SK-N-SH (cell line): ENCODE measurements at regions not wholly inside any gene's neighbourhood (a gene's known extent, or its start where the extent isn't known, plus 50 kb on each side); places are given as distances from the start of the nearest gene placed in this dataset.
A peak's percentile ranks its signal among the peaks of the same experiment; 100 is the strongest.

Experiments
- CTCF ChIA-PET: fragments of 300-600, 350-600 bp; formaldehyde crosslinking; extraction: SDS; loops from one replicate; lab custom pipeline; 2021; lab: Yijun Ruan, JAX
- POLR2A ChIA-PET: fragments of 350-600 bp; sonication (Branson Sonifier 250); formaldehyde crosslinking; extraction: SDS; loops from one replicate; lab custom pipeline; 2020; ENCODE audit warnings: antibody characterized with exemption, inconsistent platforms; lab: Yijun Ruan, JAX
- DNase-seq: peaks from one replicate; pipeline ENCODE4 v3.0.0; 2012
- H2AFZ ChIP-seq: fragments of 200-600 bp; sonication (generic); 2 replicates; pipeline ENCODE4 v1.8.1; 2016; ENCODE audit warnings: antibody characterized with exemption, mild to moderate bottlenecking, low read depth
- H3F3A ChIP-seq: fragments of 200-600 bp; sonication (generic); replicated peaks from 2 replicates; pipeline ENCODE3; 2016; ENCODE audit warnings: antibody characterized with exemption, mild to moderate bottlenecking; ENCODE audit not compliant: insufficient read depth
- H3K27ac ChIP-seq, 2 experiments: fragments of 200-500 bp in 1 of 2; fragments of 200-600 bp in 1 of 2; sonication (Bioruptor generic) in 1 of 2; sonication (generic), shearing (Covaris generic) in 1 of 2; 2 replicates each; pipeline versions ENCODE4 v1.5.1 to v1.6.1; 2014 to 2016; ENCODE audit warnings: low read depth in 2 of 2, inconsistent platforms in 1 of 2, low read length in 1 of 2, mild to moderate bottlenecking in 1 of 2, mixed read lengths in 1 of 2
- H3K27me3 ChIP-seq: fragments of 200-600 bp; sonication (generic), shearing (Covaris generic); 2 replicates; pipeline ENCODE4 v1.6.1; 2016; ENCODE audit warnings: mixed run types; ENCODE audit not compliant: insufficient read depth
- H3K36me3 ChIP-seq, 2 experiments: fragments of 200-500 bp in 1 of 2; fragments of 200-600 bp in 1 of 2; sonication (Bioruptor generic) in 1 of 2; sonication (generic) in 1 of 2; replicated peaks in 1 of 2; 2 replicates each; pipeline versions ENCODE3 to v1.5.1; 2014 to 2016; ENCODE audit warnings: low read length in 1 of 2, mild to moderate bottlenecking in 1 of 2; ENCODE audit not compliant: insufficient read depth in 2 of 2, control insufficient read depth in 1 of 2
- H3K4me1 ChIP-seq, 2 experiments: fragments of 200-500 bp in 1 of 2; fragments of 200-600 bp in 1 of 2; sonication (Bioruptor generic) in 1 of 2; sonication (generic), shearing (Covaris generic) in 1 of 2; 2 replicates each; pipeline versions ENCODE4 v1.5.1 to v1.6.1; 2014 to 2016; ENCODE audit warnings: low read depth in 1 of 2, low read length in 1 of 2, mixed run types in 1 of 2; ENCODE audit not compliant: insufficient read depth in 2 of 2, control insufficient read depth in 1 of 2
- H3K4me2 ChIP-seq: fragments of 200-600 bp; sonication (generic), shearing (Covaris generic); 2 replicates; pipeline ENCODE4 v1.6.1; 2017; ENCODE audit warnings: mixed run types
- H3K4me3 ChIP-seq, 2 experiments: fragments of 200-500 bp in 1 of 2; fragments of 200-600 bp in 1 of 2; sonication (Bioruptor generic) in 1 of 2; sonication (generic), shearing (Covaris generic) in 1 of 2; 2 replicates each; pipeline versions ENCODE4 v1.5.1 to v1.8.1; 2014 to 2016; ENCODE audit warnings: low read depth in 2 of 2, inconsistent platforms in 1 of 2, low read length in 1 of 2, mild to moderate bottlenecking in 1 of 2, mixed read lengths in 1 of 2, moderate library complexity in 1 of 2
- H3K79me2 ChIP-seq: fragments of 200-600 bp; sonication (generic); 2 replicates; pipeline ENCODE4 v1.8.1; 2017; ENCODE audit warnings: mild to moderate bottlenecking; ENCODE audit not compliant: insufficient read depth
- H3K9ac ChIP-seq: fragments of 200-600 bp; sonication (generic); 2 replicates; pipeline ENCODE4 v1.6.1; 2017; ENCODE audit warnings: mixed run types
- H3K9me2 ChIP-seq: fragments of 200-600 bp; sonication (generic); 2 replicates; pipeline ENCODE4 v1.6.1; 2017; ENCODE audit warnings: mixed run types
- H3K9me3 ChIP-seq: fragments of 200-600 bp; sonication (generic); 2 replicates; pipeline ENCODE4 v1.6.1; 2017; ENCODE audit warnings: mixed run types, mild to moderate bottlenecking, moderate library complexity
- H4K20me1 ChIP-seq: fragments of 200-600 bp; sonication (generic); 2 replicates; pipeline ENCODE4 v1.6.1; 2017; ENCODE audit warnings: mild to moderate bottlenecking, mixed run types; ENCODE audit not compliant: insufficient read depth
- CTCF ChIP-seq: fragments of 200-600 bp; sonication (generic); IDR thresholded peaks from 2 replicates; pipeline ENCODE4 v1.6.1; 2017; ENCODE audit warnings: antibody characterized with exemption, mild to moderate bottlenecking, moderate library complexity
- JUND ChIP-seq: IDR thresholded peaks from 2 replicates; pipeline ENCODE4 v1.4.0; 2012
- NRF1 ChIP-seq: IDR thresholded peaks from 2 replicates; pipeline ENCODE4 v1.6.1; 2012; ENCODE audit warnings: low read depth, mild to moderate bottlenecking, low read length
- RXRA ChIP-seq: IDR thresholded peaks from 2 replicates; pipeline ENCODE4 v1.4.0; 2012; ENCODE audit warnings: low read depth, mild to moderate bottlenecking, borderline replicate concordance
- WGBS: methylation state at CpG from one replicate; pipeline ENCODE4 v1.1.6; 2017; ENCODE audit warnings: low lambda C conversion rate; 5-methylcytosine and 5-hydroxymethylcytosine counted together
- TF ChIP-seq, protein P1 (sequence below): IDR thresholded peaks from 2 replicates; pipeline ENCODE4 v1.6.1; 2012; ENCODE audit warnings: mild to moderate bottlenecking, low read depth, low read length, moderate library complexity
- TF ChIP-seq, protein P2 (sequence below): IDR thresholded peaks from 2 replicates; pipeline ENCODE4; 2012

DNA sequence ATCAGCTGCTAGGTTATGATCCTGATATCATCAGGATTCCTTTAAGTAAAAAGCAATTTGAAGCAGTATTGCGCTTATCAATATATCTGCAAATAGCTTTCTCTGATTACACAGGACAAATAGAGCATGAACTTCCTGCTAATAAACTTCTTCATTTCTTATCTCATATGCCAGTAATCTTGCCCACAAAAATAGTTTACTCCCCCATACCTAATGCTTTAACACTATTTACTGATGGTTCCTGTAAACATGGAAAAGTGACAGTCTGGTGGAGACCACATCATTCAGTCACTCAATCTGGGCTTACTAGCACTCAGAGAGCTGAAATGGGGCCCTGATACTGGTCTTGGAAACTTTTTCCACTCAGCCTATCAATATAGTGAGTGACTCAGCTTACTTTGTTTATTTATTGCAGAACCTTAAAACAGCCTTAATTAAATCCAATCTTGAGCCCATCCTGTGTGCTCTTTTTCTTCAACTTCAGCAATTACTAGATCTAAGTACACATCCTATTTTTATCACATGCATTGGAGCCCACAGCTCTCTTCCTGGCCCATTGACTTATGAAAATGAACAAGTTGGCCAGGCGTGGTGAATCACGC lies 1464.3 kb downstream of the UQCRFS1 start (continued):
- TF ChIP-seq, protein P1, sequence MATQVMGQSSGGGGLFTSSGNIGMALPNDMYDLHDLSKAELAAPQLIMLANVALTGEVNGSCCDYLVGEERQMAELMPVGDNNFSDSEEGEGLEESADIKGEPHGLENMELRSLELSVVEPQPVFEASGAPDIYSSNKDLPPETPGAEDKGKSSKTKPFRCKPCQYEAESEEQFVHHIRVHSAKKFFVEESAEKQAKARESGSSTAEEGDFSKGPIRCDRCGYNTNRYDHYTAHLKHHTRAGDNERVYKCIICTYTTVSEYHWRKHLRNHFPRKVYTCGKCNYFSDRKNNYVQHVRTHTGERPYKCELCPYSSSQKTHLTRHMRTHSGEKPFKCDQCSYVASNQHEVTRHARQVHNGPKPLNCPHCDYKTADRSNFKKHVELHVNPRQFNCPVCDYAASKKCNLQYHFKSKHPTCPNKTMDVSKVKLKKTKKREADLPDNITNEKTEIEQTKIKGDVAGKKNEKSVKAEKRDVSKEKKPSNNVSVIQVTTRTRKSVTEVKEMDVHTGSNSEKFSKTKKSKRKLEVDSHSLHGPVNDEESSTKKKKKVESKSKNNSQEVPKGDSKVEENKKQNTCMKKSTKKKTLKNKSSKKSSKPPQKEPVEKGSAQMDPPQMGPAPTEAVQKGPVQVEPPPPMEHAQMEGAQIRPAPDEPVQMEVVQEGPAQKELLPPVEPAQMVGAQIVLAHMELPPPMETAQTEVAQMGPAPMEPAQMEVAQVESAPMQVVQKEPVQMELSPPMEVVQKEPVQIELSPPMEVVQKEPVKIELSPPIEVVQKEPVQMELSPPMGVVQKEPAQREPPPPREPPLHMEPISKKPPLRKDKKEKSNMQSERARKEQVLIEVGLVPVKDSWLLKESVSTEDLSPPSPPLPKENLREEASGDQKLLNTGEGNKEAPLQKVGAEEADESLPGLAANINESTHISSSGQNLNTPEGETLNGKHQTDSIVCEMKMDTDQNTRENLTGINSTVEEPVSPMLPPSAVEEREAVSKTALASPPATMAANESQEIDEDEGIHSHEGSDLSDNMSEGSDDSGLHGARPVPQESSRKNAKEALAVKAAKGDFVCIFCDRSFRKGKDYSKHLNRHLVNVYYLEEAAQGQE = no peak
- no peak for TF ChIP-seq NRF1
- no peak for TF ChIP-seq RXRA
- TF ChIP-seq, protein P2, sequence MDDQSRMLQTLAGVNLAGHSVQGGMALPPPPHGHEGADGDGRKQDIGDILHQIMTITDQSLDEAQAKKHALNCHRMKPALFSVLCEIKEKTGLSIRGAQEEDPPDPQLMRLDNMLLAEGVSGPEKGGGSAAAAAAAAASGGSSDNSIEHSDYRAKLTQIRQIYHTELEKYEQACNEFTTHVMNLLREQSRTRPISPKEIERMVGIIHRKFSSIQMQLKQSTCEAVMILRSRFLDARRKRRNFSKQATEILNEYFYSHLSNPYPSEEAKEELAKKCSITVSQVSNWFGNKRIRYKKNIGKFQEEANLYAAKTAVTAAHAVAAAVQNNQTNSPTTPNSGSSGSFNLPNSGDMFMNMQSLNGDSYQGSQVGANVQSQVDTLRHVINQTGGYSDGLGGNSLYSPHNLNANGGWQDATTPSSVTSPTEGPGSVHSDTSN = no peak
- TF ChIP-seq, all 33 proteins: peak for 0

DNA sequence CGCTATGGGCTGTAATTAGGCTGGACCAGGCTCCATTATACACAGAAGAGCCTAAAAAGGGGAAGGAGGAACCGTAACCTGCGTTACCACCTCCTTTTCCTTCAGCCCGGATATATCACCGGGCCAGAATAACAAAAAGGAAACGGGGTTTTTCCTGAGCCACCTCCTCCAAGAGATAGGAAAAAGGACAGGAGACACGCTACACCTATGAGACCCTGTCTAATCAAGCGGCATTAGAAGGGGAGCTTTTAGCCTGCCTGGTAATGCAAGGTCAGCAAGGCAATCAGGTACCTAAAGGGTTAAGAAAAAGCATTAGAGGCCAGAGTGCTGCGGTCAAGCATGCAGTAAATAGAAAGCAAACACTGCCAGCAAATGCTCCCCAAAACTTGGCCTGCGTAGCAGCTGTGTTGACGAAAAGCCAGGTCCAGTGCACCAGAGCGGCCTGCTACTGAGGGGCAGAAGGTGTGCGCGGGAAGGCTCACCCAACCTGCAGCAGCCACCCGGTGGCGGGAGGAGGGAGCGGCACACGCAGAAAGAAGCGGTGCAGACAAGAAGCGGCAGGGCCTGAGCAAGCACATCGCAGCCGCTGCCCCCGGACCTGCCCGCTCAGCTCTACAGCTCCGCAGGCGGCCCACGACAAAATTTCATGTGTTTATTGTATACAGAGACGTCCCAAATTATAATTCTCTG lies 1466.1 kb downstream of the UQCRFS1 start:
- POLR2A ChIA-PET = no interaction called here
- peak; percentile 7 for DNase-seq
- Histone ChIP-seq H3K9me3 (no peaks in the 10 kb centered on the region), H3K4me2 (no peak overlapping the region), H3K4me1 (no peaks in the 10 kb centered on the region), H3K4me3 (no peak overlapping the region), H3K36me3 (no peaks in the 10 kb centered on the region), H2AFZ (no peak overlapping the region), H3K9me2 (no peaks in the 10 kb centered on the region), H3K79me2 (no peaks in the 10 kb centered on the region), H3K9ac (no peak overlapping the region), H3K27me3 (no peaks in the 10 kb centered on the region), H3F3A (no peaks in the 10 kb centered on the region), H3K27ac (no peak overlapping the region), H4K20me1 (no peaks in the 10 kb centered on the region)
- TF ChIP-seq CTCF (0 out of 2 replicates have a peak, but pooled peaks have one; percentile 10), JUND (no peak)
- CTCF ChIA-PET = no interaction called here
- WGBS = 70% methylated on average over 27 of the region's 28 CpGs
